ENCODE measurements at regions not wholly inside any gene's neighbourhood (a gene's known extent, or its start where the extent isn't known, plus 50 kb on each side); places are given as distances from the start of the nearest gene placed in this dataset.
"Not testable (repeated sequence)": the region's sequence is repeated elsewhere in the genome, so short reads cannot be mapped to it uniquely, and the experiment has no call there.

- no peak for DNase-seq
These were observed 123.4 kb upstream of the IFNE start for GRCh38 chr9:21605489-21605931.

GRCh38 chr9:21607576-21607975 lies 125.5 kb upstream of the IFNE start:
- no peak for DNase-seq

GRCh38 chr9:21608200-21608599 lies 126.1 kb upstream of the IFNE start:
- DNase-seq: no peak

GRCh38 chr9:21609506-21609905 lies 127.4 kb upstream of the IFNE start:
- no peak for DNase-seq

GRCh38 chr9:21611891-21612290 lies 129.8 kb upstream of the IFNE start:
- DNase-seq: no peak

- DNase-seq: no peak
These were observed 132.9 kb upstream of the IFNE start for GRCh38 chr9:21615018-21615417.

- DNase-seq: no peak
These were observed 133.3 kb upstream of the IFNE start for GRCh38 chr9:21615446-21615845.

- no peak for DNase-seq
These were observed 134.1 kb upstream of the IFNE start for GRCh38 chr9:21616082-21616778.

GRCh38 chr9:21624675-21625644 lies 142.8 kb upstream of the IFNE start:
- DNase-seq: no peak

GRCh38 chr9:21626493-21626892 lies 144.4 kb upstream of the IFNE start:
- DNase-seq: no peak

GRCh38 chr9:21628954-21629353 lies 146.8 kb upstream of the IFNE start:
- not testable (repeated sequence) for DNase-seq

- DNase-seq: no peak
These were observed 152.8 kb upstream of the IFNE start for GRCh38 chr9:21634951-21635350.

GRCh38 chr9:21638104-21638503 lies 156.0 kb upstream of the IFNE start:
- DNase-seq: no peak

- DNase-seq: no peak
These were observed 149.3 kb upstream of the MTAP start for GRCh38 chr9:21653091-21653490.

GRCh38 chr9:21653589-21653988 lies 148.8 kb upstream of the MTAP start:
- DNase-seq: no peak

- DNase-seq: no peak
These were observed 145.4 kb upstream of the MTAP start for GRCh38 chr9:21656776-21657674.

- no peak for DNase-seq
These were observed 144.3 kb upstream of the MTAP start for GRCh38 chr9:21657966-21658667.

GRCh38 chr9:21660976-21661375 lies 141.5 kb upstream of the MTAP start:
- DNase-seq: no peak

GRCh38 chr9:21661626-21662025 lies 140.8 kb upstream of the MTAP start:
- DNase-seq: no peak

GRCh38 chr9:21668516-21668915 lies 133.9 kb upstream of the MTAP start:
- no peak for DNase-seq

- DNase-seq: no peak
These were observed 132.7 kb upstream of the MTAP start for GRCh38 chr9:21669701-21670100.

GRCh38 chr9:21670374-21670773 lies 132.1 kb upstream of the MTAP start:
- DNase-seq: no peak

All from NCI-H2081 (cell line).